Neuronal stem cell (in vitro differentiated cells): ENCODE measurements at regions not wholly inside any gene's neighbourhood (a gene's known extent, or its start where the extent isn't known, plus 50 kb on each side); places are given as distances from the start of the nearest gene placed in this dataset.

Experiments used
- DNase-seq: peaks from one replicate; pipeline ENCODE4 v3.0.0-alpha.2; 2013; ENCODE audit warnings: low spot score
- H2AFZ ChIP-seq: one replicate; pipeline ENCODE4 v1.6.1; 2013; ENCODE audit warnings: mild to moderate bottlenecking, low read length, inconsistent platforms
- H2AK5ac ChIP-seq: 2 replicates; pipeline ENCODE4 v1.6.1; 2013; ENCODE audit warnings: low read depth, mild to moderate bottlenecking, inconsistent platforms, low read length, moderate library complexity, mixed read lengths
- H2BK120ac ChIP-seq: 2 replicates; pipeline ENCODE4 v1.6.1; 2013; ENCODE audit warnings: low read depth, mild to moderate bottlenecking, inconsistent platforms, low read length, moderate library complexity, mixed read lengths
- H2BK12ac ChIP-seq: one replicate; pipeline ENCODE4 v1.6.1; 2013; ENCODE audit warnings: low read length, inconsistent platforms
- H2BK15ac ChIP-seq: 2 replicates; pipeline ENCODE4 v1.6.1; 2013; ENCODE audit warnings: mild to moderate bottlenecking, low read length, inconsistent platforms, mixed read lengths
- H2BK5ac ChIP-seq: one replicate; pipeline ENCODE4 v1.6.1; 2013; ENCODE audit warnings: inconsistent platforms, mild to moderate bottlenecking, low read length, moderate library complexity
- H3K14ac ChIP-seq: one replicate; pipeline ENCODE4 v1.6.1; 2013; ENCODE audit warnings: low read length, inconsistent platforms
- H3K18ac ChIP-seq: 2 replicates; pipeline ENCODE4 v1.6.1; 2013; ENCODE audit warnings: low read length, inconsistent platforms
- H3K23ac ChIP-seq: 2 replicates; pipeline ENCODE4 v1.6.1; 2013; ENCODE audit warnings: low read depth, mild to moderate bottlenecking, mixed read lengths, low read length, inconsistent platforms; ENCODE audit not compliant: poor library complexity
- H3K27ac ChIP-seq: replicated peaks from 3 replicates; pipeline ENCODE4 v1.5.1; 2013; ENCODE audit warnings: low read length, inconsistent platforms
- H3K27me3 ChIP-seq, 3 experiments: 2 replicates each; pipeline ENCODE4 v1.6.1; 2013; ENCODE audit warnings: low read length in 3 of 3, mild to moderate bottlenecking in 2 of 3, inconsistent platforms in 1 of 3, low read depth in 1 of 3, mixed read lengths in 1 of 3, moderate library complexity in 1 of 3; ENCODE audit not compliant: control insufficient read depth in 3 of 3, insufficient read depth in 3 of 3
- H3K36me3 ChIP-seq, 2 donors: replicated peaks in 1 of 2; 2 replicates each; pipeline ENCODE4 v1.6.1; 2013; ENCODE audit warnings: low read length in 2 of 2; ENCODE audit not compliant: control insufficient read depth in 2 of 2, insufficient read depth in 2 of 2
- H3K4ac ChIP-seq: 2 replicates; pipeline ENCODE4 v1.6.1; 2013; ENCODE audit warnings: inconsistent platforms, mild to moderate bottlenecking, low read length, moderate library complexity
- H3K4me1 ChIP-seq, 2 donors: 1 replicate in 1 of 2; 2 replicates in 1 of 2; pipeline ENCODE4 v1.6.1; 2013; ENCODE audit warnings: low read length in 2 of 2, low read depth in 1 of 2; ENCODE audit not compliant: control insufficient read depth in 2 of 2, insufficient read depth in 1 of 2
- H3K4me2 ChIP-seq: one replicate; pipeline ENCODE4 v1.6.1; 2013; ENCODE audit warnings: mild to moderate bottlenecking, low read length, inconsistent platforms; ENCODE audit not compliant: insufficient read depth, poor library complexity, severe bottlenecking
- H3K4me3 ChIP-seq, 2 donors: 2 replicates each; pipeline ENCODE4 v1.5.1; 2013; ENCODE audit warnings: low read length in 2 of 2, mild to moderate bottlenecking in 2 of 2, inconsistent platforms in 1 of 2, moderate library complexity in 1 of 2
- H3K79me1 ChIP-seq: one replicate; pipeline ENCODE4 v1.6.1; 2013; ENCODE audit warnings: low read depth, mild to moderate bottlenecking, inconsistent platforms, low read length, moderate library complexity
- H3K9ac ChIP-seq: one replicate; pipeline ENCODE4 v1.6.1; 2013; ENCODE audit warnings: mild to moderate bottlenecking, low read depth, low read length, inconsistent platforms; ENCODE audit not compliant: poor library complexity
- H3K9me3 ChIP-seq, 2 donors: replicated peaks in 1 of 2; 2 replicates each; pipeline versions ENCODE3 to v1.6.1; 2013; ENCODE audit warnings: low read length in 2 of 2, mild to moderate bottlenecking in 2 of 2, inconsistent platforms in 1 of 2, low read depth in 1 of 2, mixed read lengths in 1 of 2, moderate library complexity in 1 of 2; ENCODE audit not compliant: control insufficient read depth in 2 of 2, insufficient read depth in 1 of 2
- H4K8ac ChIP-seq: one replicate; pipeline ENCODE4 v1.6.1; 2013; ENCODE audit warnings: low read depth, mild to moderate bottlenecking, inconsistent platforms, low read length, moderate library complexity
- H4K91ac ChIP-seq: one replicate; pipeline ENCODE4 v1.6.1; 2013; ENCODE audit warnings: low read length, low read depth, mild to moderate bottlenecking, inconsistent platforms; ENCODE audit not compliant: poor library complexity
- WGBS, 2 donors: extraction: QIAGEN DNeasy Blood & Tissue Kit; methylation state at CpG; one replicate each; pipeline ENCODE4 v1.1.7; 2013; ENCODE audit warnings: missing lambda C conversion rate in 2 of 2, mixed read lengths in 1 of 2; ENCODE audit not compliant: insufficient read length in 2 of 2, insufficient replicate concordance in 1 of 2; ENCODE audit errors: extremely low coverage in 2 of 2; 5-methylcytosine and 5-hydroxymethylcytosine counted together

- no CpG with 5 or more reads among the region's 7 CpGs for WGBS, 2 donors
- Histone ChIP-seq H4K91ac (no peak overlapping the region), H3K14ac (no peak overlapping the region), H3K4me1 (peaks cover 0 to 12% of the 10 kb centered on the region in 2 donors), H2BK120ac (no peak overlapping the region), H3K79me1 (no peaks in the 10 kb centered on the region), H3K36me3 (no peaks in the 10 kb centered on the region), H2BK15ac (no peak overlapping the region), H3K4me2 (no peak overlapping the region), H3K9me3 (no peaks in the 10 kb centered on the region), H2AFZ (no peak overlapping the region), H3K4me3 (no peak overlapping the region), H2AK5ac (no peak overlapping the region), H4K8ac (no peak overlapping the region), H3K27ac (no peak overlapping the region), H3K23ac (no peak overlapping the region), H3K9ac (no peak overlapping the region), H3K18ac (no peak overlapping the region), H2BK5ac (no peak overlapping the region), H3K27me3 (no peaks in the 10 kb centered on the region), H2BK12ac (no peak overlapping the region), H3K4ac (no peak overlapping the region)
- no peak for DNase-seq
Observed at GRCh38 chr7:22582863-22583622, 83.1 kb upstream of the STEAP1B start.

- H3K36me3 ChIP-seq: no peaks in the 10 kb centered on the region
- H3K9ac ChIP-seq: no peak overlapping the region
- H3K9me3 ChIP-seq: no peaks in the 10 kb centered on the region
- no peak overlapping the region for H3K23ac ChIP-seq
- H3K79me1 ChIP-seq: no peaks in the 10 kb centered on the region
- H3K27ac ChIP-seq: no peak overlapping the region
- peaks cover 0 to 9% of the 10 kb centered on the region in 2 donors for H3K4me1 ChIP-seq
- no peak overlapping the region for H3K14ac ChIP-seq
- H3K4me3 ChIP-seq: no peak overlapping the region
- WGBS, 2 donors: no CpG with 5 or more reads among the region's 3 CpGs
- no peak overlapping the region for H2AK5ac ChIP-seq
- no peak overlapping the region for H2BK120ac ChIP-seq
- H2BK12ac ChIP-seq: no peak overlapping the region
- no peak overlapping the region for H2BK5ac ChIP-seq
- no peak for DNase-seq
- no peak overlapping the region for H3K4me2 ChIP-seq
- no peak overlapping the region for H2BK15ac ChIP-seq
- H4K91ac ChIP-seq: no peak overlapping the region
- no peak overlapping the region for H2AFZ ChIP-seq
- H3K18ac ChIP-seq: no peak overlapping the region
- H4K8ac ChIP-seq: no peak overlapping the region
- H3K27me3 ChIP-seq: no peaks in the 10 kb centered on the region
- no peak overlapping the region for H3K4ac ChIP-seq
Observed at GRCh38 chr7:22581099-22581498, 81.1 kb upstream of the STEAP1B start.

- H3K9ac ChIP-seq: no peak overlapping the region
- H2BK12ac ChIP-seq: no peak overlapping the region
- peaks cover 0 to 9% of the 10 kb centered on the region in 2 donors for H3K4me1 ChIP-seq
- no peak overlapping the region for H4K91ac ChIP-seq
- no peak overlapping the region for H3K4ac ChIP-seq
- no peak overlapping the region for H3K18ac ChIP-seq
- H2BK120ac ChIP-seq: no peak overlapping the region
- H2AK5ac ChIP-seq: no peak overlapping the region
- no peaks in the 10 kb centered on the region for H3K36me3 ChIP-seq
- no peak for DNase-seq
- no peak overlapping the region for H3K14ac ChIP-seq
- H2BK15ac ChIP-seq: no peak overlapping the region
- no peak overlapping the region for H3K4me2 ChIP-seq
- H3K4me3 ChIP-seq: no peak overlapping the region
- no peaks in the 10 kb centered on the region for H3K79me1 ChIP-seq
- H3K27me3 ChIP-seq: no peaks in the 10 kb centered on the region
- no peak overlapping the region for H4K8ac ChIP-seq
- no CpG with 5 or more reads among the region's 2 CpGs for WGBS, 2 donors
- no peak overlapping the region for H2BK5ac ChIP-seq
- H3K9me3 ChIP-seq: no peaks in the 10 kb centered on the region
- H3K23ac ChIP-seq: no peak overlapping the region
- no peak overlapping the region for H3K27ac ChIP-seq
- H2AFZ ChIP-seq: no peak overlapping the region
Observed at GRCh38 chr7:22579961-22580360, 80.0 kb upstream of the STEAP1B start.

GRCh38 chr7:22578007-22578733, 78.2 kb upstream of the STEAP1B start:
- Histone ChIP-seq H2AFZ (no peak overlapping the region), H3K36me3 (no peaks in the 10 kb centered on the region), H3K9me3 (no peaks in the 10 kb centered on the region), H4K8ac (no peak overlapping the region), H3K18ac (no peak overlapping the region), H2BK5ac (no peak overlapping the region), H3K4me2 (no peak overlapping the region), H3K27me3 (no peaks in the 10 kb centered on the region), H3K4me3 (no peak overlapping the region), H3K14ac (no peak overlapping the region), H3K4ac (no peak overlapping the region), H3K23ac (no peak overlapping the region), H3K27ac (no peak overlapping the region), H2BK120ac (no peak overlapping the region), H3K79me1 (no peaks in the 10 kb centered on the region), H2AK5ac (no peak overlapping the region), H2BK15ac (no peak overlapping the region), H2BK12ac (no peak overlapping the region), H4K91ac (no peak overlapping the region), H3K9ac (no peak overlapping the region), H3K4me1 (peaks cover 0 to 6% of the 10 kb centered on the region in 2 donors)
- WGBS, 2 donors: no CpG with 5 or more reads among the region's 5 CpGs
- DNase-seq: no peak
